Activated T-helper 1 cell treated with anti-CD3 and anti-CD28 coated beads, Interleukin-12 subunit alpha, Interleukin-12 subunit beta, Interleukin-2, Interleukin-4 antibody, amounts not matched to agents 30 ng/mL and 10 ng/mL and 1 ng/mL, durations not matched to agents 14 hours and 24 hours and 36 hours (primary cell): ENCODE measurements at regions not wholly inside any gene's neighbourhood (a gene's known extent, or its start where the extent isn't known, plus 50 kb on each side); places are given as distances from the start of the nearest gene placed in this dataset.

Experiments
- DNase-seq: peaks from one replicate; pipeline ENCODE4 v3.0.0; 2021; ENCODE audit warnings: low spot score
- H3K27ac Mint-ChIP-seq: one replicate; pipeline ENCODE4 v1.8.0; 2021; ENCODE audit warnings: mild to moderate bottlenecking, mixed read lengths
- H3K27me3 Mint-ChIP-seq: one replicate; pipeline ENCODE4 v1.8.0; 2022; ENCODE audit warnings: mild to moderate bottlenecking, moderate library complexity, mixed read lengths; ENCODE audit not compliant: insufficient read depth
- H3K36me3 Mint-ChIP-seq: one replicate; pipeline ENCODE4 v1.8.0; 2021; ENCODE audit warnings: low read depth, mixed read lengths
- H3K4me1 Mint-ChIP-seq: one replicate; pipeline ENCODE4 v1.8.0; 2021; ENCODE audit warnings: low read depth, mixed read lengths
- H3K4me3 Mint-ChIP-seq: one replicate; pipeline ENCODE4 v1.8.0; 2021; ENCODE audit warnings: mild to moderate bottlenecking, moderate library complexity, mixed read lengths
- H3K9me3 Mint-ChIP-seq: one replicate; pipeline ENCODE4 v1.8.0; 2021; ENCODE audit warnings: mixed read lengths
- intact Hi-C: fragments of 100-400 bp; cut with micrococcal nuclease; formaldehyde crosslinking; loops from one replicate; pipeline ENCODE4 v1.15.1; 2024

GRCh38 chr2:71839826-71840225, 307.8 kb downstream of the CYP26B1 start:
- Mint-ChIP-seq H3K27ac (no peak overlapping the region), H3K4me1 (no peaks in the 10 kb centered on the region), H3K27me3 (peaks cover 2% of the 10 kb centered on the region), H3K9me3 (no peaks in the 10 kb centered on the region), H3K4me3 (no peak overlapping the region), H3K36me3 (no peaks in the 10 kb centered on the region)
- no peak for DNase-seq
- intact Hi-C loops, result no loop called here

- Mint-ChIP-seq H3K4me1 (no peaks in the 10 kb centered on the region), H3K4me3 (no peak overlapping the region), H3K27me3 (peaks cover 1% of the 10 kb centered on the region), H3K27ac (no peak overlapping the region), H3K9me3 (no peaks in the 10 kb centered on the region), H3K36me3 (no peaks in the 10 kb centered on the region)
- intact Hi-C loops, result no loop called here
- DNase-seq, result no peak
These were observed 312.9 kb downstream of the CYP26B1 start for GRCh38 chr2:71834796-71835195.

GRCh38 chr2:71833855-71834560, 313.7 kb downstream of the CYP26B1 start:
- Mint-ChIP-seq H3K27me3 (peaks cover 1% of the 10 kb centered on the region), H3K9me3 (no peaks in the 10 kb centered on the region)

GRCh38 chr2:71833272-71833671, 314.4 kb downstream of the CYP26B1 start:
- no peak overlapping the region for H3K4me3 Mint-ChIP-seq
- H3K9me3 Mint-ChIP-seq, result no peaks in the 10 kb centered on the region

More at GRCh38 chr2:71833855-71834560, 313.7 kb downstream of the CYP26B1 start:
- Mint-ChIP-seq H3K4me1 (no peaks in the 10 kb centered on the region), H3K27ac (no peak overlapping the region), H3K36me3 (no peaks in the 10 kb centered on the region), H3K4me3 (no peak overlapping the region)
- intact Hi-C loops, result no loop called here
- DNase-seq, result no peak

GRCh38 chr2:71832844-71833243, 314.8 kb downstream of the CYP26B1 start:
- intact Hi-C loops, result no loop called here
- H3K27me3 Mint-ChIP-seq, result peaks cover 1% of the 10 kb centered on the region
- H3K4me1 Mint-ChIP-seq, result no peaks in the 10 kb centered on the region
- no peak overlapping the region for H3K27ac Mint-ChIP-seq
- H3K9me3 Mint-ChIP-seq, result no peaks in the 10 kb centered on the region
- DNase-seq, result no peak
- H3K4me3 Mint-ChIP-seq, result no peak overlapping the region
- H3K36me3 Mint-ChIP-seq, result no peaks in the 10 kb centered on the region

More at GRCh38 chr2:71833272-71833671, 314.4 kb downstream of the CYP26B1 start:
- Mint-ChIP-seq H3K36me3 (no peaks in the 10 kb centered on the region), H3K27me3 (peaks cover 1% of the 10 kb centered on the region), H3K27ac (no peak overlapping the region), H3K4me1 (no peaks in the 10 kb centered on the region)
- intact Hi-C loops, result no loop called here
- DNase-seq, result no peak

GRCh38 chr2:71832388-71832787, 315.3 kb downstream of the CYP26B1 start:
- Mint-ChIP-seq H3K36me3 (no peaks in the 10 kb centered on the region), H3K4me1 (no peaks in the 10 kb centered on the region), H3K9me3 (no peaks in the 10 kb centered on the region), H3K4me3 (no peak overlapping the region), H3K27me3 (peaks cover 1% of the 10 kb centered on the region), H3K27ac (no peak overlapping the region)
- DNase-seq, result no peak
- intact Hi-C loops, result no loop called here

GRCh38 chr2:71831193-71831577, 316.5 kb downstream of the CYP26B1 start:
- Mint-ChIP-seq H3K27ac (no peak overlapping the region), H3K9me3 (no peaks in the 10 kb centered on the region), H3K4me3 (no peak overlapping the region), H3K4me1 (no peaks in the 10 kb centered on the region), H3K36me3 (no peaks in the 10 kb centered on the region), H3K27me3 (peaks cover 1% of the 10 kb centered on the region)
- intact Hi-C loops, result no loop called here
- DNase-seq, result no peak

GRCh38 chr2:71830497-71831192, 317.0 kb downstream of the CYP26B1 start:
- intact Hi-C loops, result no loop called here
- Mint-ChIP-seq H3K27ac (no peak overlapping the region), H3K36me3 (no peaks in the 10 kb centered on the region), H3K9me3 (no peaks in the 10 kb centered on the region), H3K4me1 (no peaks in the 10 kb centered on the region), H3K4me3 (no peak overlapping the region), H3K27me3 (peaks cover 1% of the 10 kb centered on the region)
- DNase-seq, result no peak

- Mint-ChIP-seq H3K36me3 (no peaks in the 10 kb centered on the region), H3K9me3 (no peaks in the 10 kb centered on the region), H3K4me3 (no peak overlapping the region), H3K27me3 (peaks cover 2% of the 10 kb centered on the region), H3K4me1 (no peaks in the 10 kb centered on the region), H3K27ac (no peak overlapping the region)
- intact Hi-C loops, result no loop called here
- DNase-seq, result no peak
These were observed 318.7 kb downstream of the CYP26B1 start for GRCh38 chr2:71829008-71829407.

GRCh38 chr2:71827973-71828372, 319.7 kb downstream of the CYP26B1 start:
- no peak for DNase-seq
- intact Hi-C loops, result no loop called here
- H3K9me3 Mint-ChIP-seq, result no peaks in the 10 kb centered on the region
- H3K27me3 Mint-ChIP-seq, result peaks cover 2% of the 10 kb centered on the region
- H3K36me3 Mint-ChIP-seq, result no peaks in the 10 kb centered on the region
- H3K4me3 Mint-ChIP-seq, result no peak overlapping the region
- no peaks in the 10 kb centered on the region for H3K4me1 Mint-ChIP-seq
- H3K27ac Mint-ChIP-seq, result no peak overlapping the region

GRCh38 chr2:71827524-71827901, 320.1 kb downstream of the CYP26B1 start:
- H3K27ac Mint-ChIP-seq, result no peak overlapping the region
- no peak overlapping the region for H3K4me3 Mint-ChIP-seq
- intact Hi-C loops, result no loop called here
- H3K27me3 Mint-ChIP-seq, result peaks cover 2% of the 10 kb centered on the region
- no peaks in the 10 kb centered on the region for H3K36me3 Mint-ChIP-seq
- H3K4me1 Mint-ChIP-seq, result no peaks in the 10 kb centered on the region
- H3K9me3 Mint-ChIP-seq, result no peaks in the 10 kb centered on the region
- no peak for DNase-seq

- intact Hi-C loops, result no loop called here
- Mint-ChIP-seq H3K4me3 (no peak overlapping the region), H3K9me3 (no peaks in the 10 kb centered on the region), H3K4me1 (no peaks in the 10 kb centered on the region), H3K27ac (no peak overlapping the region), H3K36me3 (no peaks in the 10 kb centered on the region), H3K27me3 (peaks cover 2% of the 10 kb centered on the region)
- no peak for DNase-seq
These were observed 320.7 kb downstream of the CYP26B1 start for GRCh38 chr2:71826826-71827523.

- Mint-ChIP-seq H3K4me1 (no peaks in the 10 kb centered on the region), H3K27ac (no peak overlapping the region), H3K4me3 (no peak overlapping the region), H3K27me3 (peaks cover 2% of the 10 kb centered on the region), H3K9me3 (no peaks in the 10 kb centered on the region), H3K36me3 (no peaks in the 10 kb centered on the region)
- intact Hi-C loops, result no loop called here
- DNase-seq, result no peak
These were observed 321.4 kb downstream of the CYP26B1 start for GRCh38 chr2:71826299-71826698.
